ENCODE measurements at regions not wholly inside any gene's neighbourhood (a gene's known extent, or its start where the extent isn't known, plus 50 kb on each side); places are given as distances from the start of the nearest gene placed in this dataset.

- TF ChIP-seq POLR2A (IDR thresholded peaks at IDR 0.05; ENCODE audit: low read length) (no peak), GATA1 (IDR thresholded peaks at IDR 0.05; ENCODE audit: low read depth, low read length) (no peak)
Observed at GRCh38 chr2:222127660-222128059, 171.1 kb downstream of the PAX3 start.

Measured in erythroblast (primary cell).